Thoracic aorta (tissue), 2 donors: ENCODE measurements at regions not wholly inside any gene's neighbourhood (a gene's known extent, or its start where the extent isn't known, plus 50 kb on each side); places are given as distances from the start of the nearest gene placed in this dataset.
"Not testable (repeated sequence)": the region's sequence is repeated elsewhere in the genome, so short reads cannot be mapped to it uniquely, and the experiment has no call there.

Source experiments
- ATAC-seq: fragments of 150-250 bp; one replicate; pipeline ENCODE4 v1.8.0; 2017; ENCODE audit warnings: low read depth; ENCODE audit not compliant: insufficient number of reproducible peaks, low FRiP score
- DNase-seq: peaks from one replicate; pipeline ENCODE4 v3.0.0-alpha.2; 2020; ENCODE audit warnings: low spot score
- H3K27ac ChIP-seq, 2 donors: fragments of 200-600 bp; sonication (generic); 1 replicate in 1 of 2; 2 replicates in 1 of 2; pipeline ENCODE4 v1.5.1; 2016; ENCODE audit warnings: mild to moderate bottlenecking in 2 of 2, moderate library complexity in 2 of 2
- H3K27me3 ChIP-seq: fragments of 200-600 bp; sonication (generic); replicated peaks from 2 replicates; pipeline ENCODE4 v1.6.0; 2016; ENCODE audit warnings: mild to moderate bottlenecking; ENCODE audit not compliant: insufficient read depth
- H3K36me3 ChIP-seq: fragments of 200-600 bp; sonication (generic); one replicate; pipeline ENCODE4 v1.5.1; 2016
- H3K4me1 ChIP-seq, 2 donors: fragments of 200-600 bp; sonication (generic); 1 replicate in 1 of 2; 2 replicates in 1 of 2; pipeline versions ENCODE4 v1.5.1 to v1.6.0; 2016; ENCODE audit warnings: low read depth in 2 of 2, mild to moderate bottlenecking in 1 of 2; ENCODE audit not compliant: control insufficient read depth in 1 of 2
- H3K4me3 ChIP-seq: fragments of 200-600 bp; sonication (generic); 2 replicates; pipeline ENCODE4 v1.5.1; 2016; ENCODE audit warnings: mild to moderate bottlenecking
- H3K9me3 ChIP-seq: fragments of 200-600 bp; sonication (generic); 2 replicates; pipeline ENCODE4 v1.5.1; 2016
- TF ChIP-seq, protein P1 (sequence below): fragments of 200-600 bp; sonication (generic); IDR thresholded peaks from one replicate; pipeline ENCODE4 v1.5.1; 2019; ENCODE audit warnings: antibody characterized with exemption

- ATAC-seq (no peak), DNase-seq (no peak)
- no peak overlapping the region for H3K27ac ChIP-seq
- TF ChIP-seq, protein P1, sequence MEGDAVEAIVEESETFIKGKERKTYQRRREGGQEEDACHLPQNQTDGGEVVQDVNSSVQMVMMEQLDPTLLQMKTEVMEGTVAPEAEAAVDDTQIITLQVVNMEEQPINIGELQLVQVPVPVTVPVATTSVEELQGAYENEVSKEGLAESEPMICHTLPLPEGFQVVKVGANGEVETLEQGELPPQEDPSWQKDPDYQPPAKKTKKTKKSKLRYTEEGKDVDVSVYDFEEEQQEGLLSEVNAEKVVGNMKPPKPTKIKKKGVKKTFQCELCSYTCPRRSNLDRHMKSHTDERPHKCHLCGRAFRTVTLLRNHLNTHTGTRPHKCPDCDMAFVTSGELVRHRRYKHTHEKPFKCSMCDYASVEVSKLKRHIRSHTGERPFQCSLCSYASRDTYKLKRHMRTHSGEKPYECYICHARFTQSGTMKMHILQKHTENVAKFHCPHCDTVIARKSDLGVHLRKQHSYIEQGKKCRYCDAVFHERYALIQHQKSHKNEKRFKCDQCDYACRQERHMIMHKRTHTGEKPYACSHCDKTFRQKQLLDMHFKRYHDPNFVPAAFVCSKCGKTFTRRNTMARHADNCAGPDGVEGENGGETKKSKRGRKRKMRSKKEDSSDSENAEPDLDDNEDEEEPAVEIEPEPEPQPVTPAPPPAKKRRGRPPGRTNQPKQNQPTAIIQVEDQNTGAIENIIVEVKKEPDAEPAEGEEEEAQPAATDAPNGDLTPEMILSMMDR: no peak
- no peaks in the 10 kb centered on the region for H3K9me3 ChIP-seq
- no peaks in the 10 kb centered on the region for H3K4me1 ChIP-seq
- H3K27me3 ChIP-seq: no peaks in the 10 kb centered on the region
- H3K4me3 ChIP-seq: no peak overlapping the region
- H3K36me3 ChIP-seq: no peaks in the 10 kb centered on the region
These were observed 267.7 kb upstream of the USP25 start for GRCh38 chr21:15462092-15462491.

DNA sequence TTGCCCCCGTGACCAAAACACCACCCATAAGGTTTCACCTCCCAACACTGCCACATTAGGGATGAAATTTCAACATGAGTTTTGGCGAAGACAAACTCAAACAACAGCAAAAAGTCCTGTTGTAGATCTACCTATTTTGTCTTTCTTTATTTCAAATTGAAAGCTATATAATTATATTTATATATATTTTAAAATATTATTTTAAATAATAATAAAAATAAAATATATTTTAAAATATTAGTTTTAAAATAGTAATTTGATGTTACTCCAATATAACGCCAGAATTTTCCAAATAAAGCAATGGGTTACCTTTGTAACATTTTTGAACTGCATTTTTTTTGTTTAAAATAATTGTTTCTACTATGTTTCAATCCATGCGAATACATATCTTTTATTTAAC is 263.5 kb upstream of the USP25 start:
- Histone ChIP-seq H3K27ac (no peak overlapping the region), H3K9me3 (no peaks in the 10 kb centered on the region), H3K4me3 (no peak overlapping the region), H3K27me3 (no peaks in the 10 kb centered on the region), H3K36me3 (no peaks in the 10 kb centered on the region), H3K4me1 (no peaks in the 10 kb centered on the region)
- DNase-seq (no peak), ATAC-seq (no peak)
- TF ChIP-seq, protein P1: no peak

DNA sequence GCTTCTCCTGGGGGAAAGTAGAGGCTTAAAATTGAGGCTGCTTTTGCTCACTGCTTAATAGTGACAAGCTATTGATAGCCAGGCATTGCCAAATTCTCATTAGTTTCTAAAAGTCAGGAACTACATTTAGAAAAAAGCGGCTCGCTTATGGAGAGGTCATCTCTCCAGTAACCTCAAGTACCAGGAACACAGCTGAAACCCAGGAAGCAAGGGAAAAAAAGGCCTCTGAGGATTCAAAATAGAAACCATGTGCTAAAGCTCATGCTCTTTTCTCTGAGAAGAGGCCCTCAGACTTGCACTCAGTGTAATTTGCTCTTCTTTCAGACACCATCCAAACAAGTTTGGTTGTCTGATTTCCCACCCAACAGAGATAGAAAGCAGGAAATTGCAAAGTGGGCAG is 261.4 kb upstream of the USP25 start:
- ATAC-seq: no peak
- H3K4me3 ChIP-seq: no peak overlapping the region
- H3K27ac ChIP-seq: no peak overlapping the region
- no peaks in the 10 kb centered on the region for H3K4me1 ChIP-seq
- TF ChIP-seq, protein P1: no peak
- no peaks in the 10 kb centered on the region for H3K27me3 ChIP-seq
- DNase-seq: no peak
- no peaks in the 10 kb centered on the region for H3K36me3 ChIP-seq
- H3K9me3 ChIP-seq: no peaks in the 10 kb centered on the region

DNA sequence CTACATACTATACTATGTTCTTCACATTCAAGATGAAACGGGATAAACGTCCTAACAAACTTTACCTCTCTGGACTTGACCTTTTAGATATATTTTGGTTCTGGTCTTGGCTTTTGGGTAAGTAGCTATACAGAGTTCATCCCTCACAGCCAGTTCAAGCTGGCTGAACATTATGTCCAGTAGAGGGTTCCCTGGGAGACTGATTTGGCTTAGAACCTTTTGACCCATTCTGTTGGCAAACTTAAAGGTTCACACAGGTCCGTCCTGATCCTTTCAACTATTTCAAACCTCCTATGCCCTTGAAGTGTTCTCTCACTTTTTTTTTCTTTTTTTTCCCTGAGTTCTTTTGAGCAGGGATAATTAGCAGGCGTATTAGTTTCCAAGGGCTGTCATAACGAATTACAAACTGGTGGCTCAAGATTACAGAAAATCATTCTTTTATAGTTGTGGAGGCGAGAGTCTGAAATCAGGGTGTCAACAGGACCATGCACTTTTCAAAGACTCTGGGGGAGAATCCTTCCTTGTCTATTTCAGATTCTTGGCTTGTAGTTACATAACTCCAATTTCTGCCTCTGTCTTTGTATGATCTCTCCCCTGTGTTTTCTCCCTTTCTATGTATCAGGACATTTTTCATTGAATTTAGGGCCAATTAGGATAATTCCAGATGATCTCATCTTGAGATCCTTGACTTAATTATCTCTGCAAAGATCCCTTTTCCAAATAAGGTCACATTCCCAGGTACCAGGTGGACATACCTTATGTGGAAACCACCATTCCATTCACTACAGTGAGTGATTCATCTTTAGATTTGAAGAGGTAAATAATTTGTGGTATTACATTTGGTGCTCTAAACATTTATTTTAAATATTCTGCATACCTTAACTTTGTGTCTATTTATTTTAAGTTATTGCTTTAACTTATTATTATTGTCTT is 257.4 kb upstream of the USP25 start:
- no peak overlapping the region for H3K4me3 ChIP-seq
- DNase-seq (no peak), ATAC-seq (no peak)
- TF ChIP-seq, protein P1: no peak
- H3K4me1 ChIP-seq: no peaks in the 10 kb centered on the region
- no peaks in the 10 kb centered on the region for H3K27me3 ChIP-seq
- no peak overlapping the region for H3K27ac ChIP-seq
- H3K9me3 ChIP-seq: no peaks in the 10 kb centered on the region
- H3K36me3 ChIP-seq: no peaks in the 10 kb centered on the region

DNA sequence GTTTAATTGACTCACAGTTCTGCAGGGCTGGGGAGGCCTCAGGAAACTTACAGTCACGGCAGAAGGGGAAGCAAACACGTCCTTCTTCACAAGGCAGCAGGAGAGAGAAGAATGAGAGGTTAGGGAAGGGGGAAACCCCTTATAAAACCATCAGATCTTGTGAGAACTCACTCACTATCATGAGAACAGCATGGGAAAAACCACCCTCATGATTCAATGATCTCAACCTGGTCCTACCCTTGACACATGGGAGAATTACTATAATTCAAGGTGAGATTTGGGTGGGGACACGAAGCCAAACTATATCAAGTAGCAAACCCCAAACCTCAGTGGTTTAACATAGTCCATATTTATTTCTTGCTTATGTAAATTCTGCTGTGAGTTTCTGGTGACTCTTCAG is 252.0 kb upstream of the USP25 start:
- not testable (repeated sequence) for H3K4me1 ChIP-seq, H3K36me3 ChIP-seq, DNase-seq, H3K27ac ChIP-seq, H3K27me3 ChIP-seq, H3K9me3 ChIP-seq, ATAC-seq, H3K4me3 ChIP-seq
